Body of pancreas (tissue), 4 donors: ENCODE measurements at regions not wholly inside any gene's neighbourhood (a gene's known extent, or its start where the extent isn't known, plus 50 kb on each side); places are given as distances from the start of the nearest gene placed in this dataset.

ENCODE experiments used
- POLR2A ChIP-seq, 3 donors: fragments of 450-650 bp; IDR thresholded peaks; one replicate each; pipeline ENCODE4 v1.6.1; 2016; ENCODE audit warnings: antibody characterized with exemption in 3 of 3, mild to moderate bottlenecking in 2 of 3
- TF ChIP-seq, protein P1 (sequence below), 7 experiments: fragments of 450-650 bp in 4 of 7; fragments of 200-600 bp in 3 of 7; sonication (generic) in 3 of 7; IDR thresholded peaks; one replicate each; pipeline ENCODE4 v1.5.1; 2016 to 2019; ENCODE audit warnings: antibody characterized with exemption in 7 of 7

DNA sequence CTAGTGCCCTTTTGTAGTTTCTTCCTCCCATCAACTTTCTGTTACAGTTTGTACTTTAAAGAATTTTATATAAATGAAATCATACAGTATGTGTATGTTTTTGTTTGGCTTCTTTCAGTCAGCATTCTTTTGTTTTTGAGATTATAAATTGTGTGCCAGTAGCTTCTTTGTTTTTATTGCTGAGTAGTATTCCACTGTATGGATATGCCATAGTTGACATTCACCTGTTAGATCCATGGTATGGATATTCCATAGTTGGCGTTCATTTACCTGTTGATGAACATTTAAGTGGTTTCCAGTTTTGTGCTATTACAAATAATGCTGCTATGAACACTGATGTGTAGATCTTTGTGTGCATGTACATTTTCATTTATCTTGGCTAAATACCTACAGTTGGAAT lies 70.8 kb upstream of the SYPL1 start:
- TF ChIP-seq, protein P1, sequence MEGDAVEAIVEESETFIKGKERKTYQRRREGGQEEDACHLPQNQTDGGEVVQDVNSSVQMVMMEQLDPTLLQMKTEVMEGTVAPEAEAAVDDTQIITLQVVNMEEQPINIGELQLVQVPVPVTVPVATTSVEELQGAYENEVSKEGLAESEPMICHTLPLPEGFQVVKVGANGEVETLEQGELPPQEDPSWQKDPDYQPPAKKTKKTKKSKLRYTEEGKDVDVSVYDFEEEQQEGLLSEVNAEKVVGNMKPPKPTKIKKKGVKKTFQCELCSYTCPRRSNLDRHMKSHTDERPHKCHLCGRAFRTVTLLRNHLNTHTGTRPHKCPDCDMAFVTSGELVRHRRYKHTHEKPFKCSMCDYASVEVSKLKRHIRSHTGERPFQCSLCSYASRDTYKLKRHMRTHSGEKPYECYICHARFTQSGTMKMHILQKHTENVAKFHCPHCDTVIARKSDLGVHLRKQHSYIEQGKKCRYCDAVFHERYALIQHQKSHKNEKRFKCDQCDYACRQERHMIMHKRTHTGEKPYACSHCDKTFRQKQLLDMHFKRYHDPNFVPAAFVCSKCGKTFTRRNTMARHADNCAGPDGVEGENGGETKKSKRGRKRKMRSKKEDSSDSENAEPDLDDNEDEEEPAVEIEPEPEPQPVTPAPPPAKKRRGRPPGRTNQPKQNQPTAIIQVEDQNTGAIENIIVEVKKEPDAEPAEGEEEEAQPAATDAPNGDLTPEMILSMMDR (IDR thresholded peaks at IDR 0.05), result no peak
- TF ChIP-seq POLR2A (IDR thresholded peaks at IDR 0.05), result no peak
